ENCODE measurements at regions not wholly inside any gene's neighbourhood (a gene's known extent, or its start where the extent isn't known, plus 50 kb on each side); places are given as distances from the start of the nearest gene placed in this dataset.

DNA sequence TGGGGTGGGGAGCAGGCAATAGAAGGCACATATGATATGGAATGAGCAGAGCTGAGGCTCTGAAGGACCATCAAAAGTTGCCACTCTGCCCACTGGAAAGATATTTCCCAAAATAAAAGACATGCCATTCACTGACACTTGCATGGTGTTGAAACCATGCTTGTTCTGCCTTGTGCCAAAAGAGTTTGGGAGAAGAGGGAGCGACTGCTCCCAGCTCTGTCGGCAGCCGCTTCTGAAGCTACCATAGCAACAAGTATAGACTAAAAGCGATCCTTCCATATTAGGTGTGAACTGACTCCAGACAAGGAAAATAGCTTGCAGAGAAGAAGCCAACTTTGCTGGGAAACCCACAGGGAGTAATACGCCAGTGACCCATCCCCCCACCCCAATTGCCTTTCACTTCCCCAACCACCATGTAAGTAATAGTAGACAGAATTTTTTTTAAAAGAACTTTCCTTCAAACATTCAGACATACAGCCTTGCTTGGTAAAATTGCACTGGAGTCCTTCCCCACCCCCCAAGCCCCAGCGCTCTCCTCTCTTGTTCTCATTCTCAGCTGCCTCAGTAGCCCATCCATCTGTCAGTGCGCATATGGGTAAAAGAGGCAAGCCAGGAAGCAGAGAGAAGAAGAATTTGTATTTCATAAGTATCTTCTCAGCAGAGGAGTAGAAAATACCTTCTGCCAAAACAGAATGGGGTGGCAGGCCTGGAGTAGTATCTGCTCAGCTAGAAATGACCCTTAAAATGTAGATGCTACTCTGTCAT lies 263.7 kb downstream of the OMA1 start:
- H3K9ac ChIP-seq (ENCODE audit: insufficient read depth, low read length), result no peak overlapping the region
- no peak overlapping the region for H3K27ac ChIP-seq (ENCODE audit: insufficient read depth, low read length)
- H3K79me2 ChIP-seq (ENCODE audit: control insufficient read depth, insufficient read depth, low read length), result no peaks in the 10 kb centered on the region
- H2AFZ ChIP-seq (ENCODE audit: low read length), result no peak overlapping the region
- TF ChIP-seq, protein P1, sequence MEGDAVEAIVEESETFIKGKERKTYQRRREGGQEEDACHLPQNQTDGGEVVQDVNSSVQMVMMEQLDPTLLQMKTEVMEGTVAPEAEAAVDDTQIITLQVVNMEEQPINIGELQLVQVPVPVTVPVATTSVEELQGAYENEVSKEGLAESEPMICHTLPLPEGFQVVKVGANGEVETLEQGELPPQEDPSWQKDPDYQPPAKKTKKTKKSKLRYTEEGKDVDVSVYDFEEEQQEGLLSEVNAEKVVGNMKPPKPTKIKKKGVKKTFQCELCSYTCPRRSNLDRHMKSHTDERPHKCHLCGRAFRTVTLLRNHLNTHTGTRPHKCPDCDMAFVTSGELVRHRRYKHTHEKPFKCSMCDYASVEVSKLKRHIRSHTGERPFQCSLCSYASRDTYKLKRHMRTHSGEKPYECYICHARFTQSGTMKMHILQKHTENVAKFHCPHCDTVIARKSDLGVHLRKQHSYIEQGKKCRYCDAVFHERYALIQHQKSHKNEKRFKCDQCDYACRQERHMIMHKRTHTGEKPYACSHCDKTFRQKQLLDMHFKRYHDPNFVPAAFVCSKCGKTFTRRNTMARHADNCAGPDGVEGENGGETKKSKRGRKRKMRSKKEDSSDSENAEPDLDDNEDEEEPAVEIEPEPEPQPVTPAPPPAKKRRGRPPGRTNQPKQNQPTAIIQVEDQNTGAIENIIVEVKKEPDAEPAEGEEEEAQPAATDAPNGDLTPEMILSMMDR (conservative IDR thresholded peaks at IDR 0.05 in 1 of 2, IDR thresholded peaks at IDR 0.05 in 1 of 2; ENCODE audit: low read depth in 1 of 2, low read length in 2 of 2), result no peak
- H3K4me3 ChIP-seq (replicated peaks in 1 of 4; ENCODE audit: control extremely low read depth in 1 of 4, insufficient read depth in 1 of 4, low read depth in 3 of 4, low read length in 4 of 4), result no peak overlapping the region
- no peaks in the 10 kb centered on the region for H3K27me3 ChIP-seq (ENCODE audit: control insufficient read depth, insufficient read depth, low read length)
- DNase-seq (ENCODE audit: low read depth in 2 of 2), result no peak
- no peaks in the 10 kb centered on the region for H4K20me1 ChIP-seq (ENCODE audit: control insufficient read depth, extremely low read depth, insufficient read depth, low read length)
- H3K4me1 ChIP-seq (ENCODE audit: control insufficient read depth, extremely low read depth, insufficient read depth, low read length), result no peaks in the 10 kb centered on the region
- no peak overlapping the region for H3K4me2 ChIP-seq (ENCODE audit: extremely low read depth, insufficient read depth, low read length)
- no peaks in the 10 kb centered on the region for H3K9me3 ChIP-seq (ENCODE audit: control insufficient read depth, insufficient read depth, low read depth, low read length)
- no peaks in the 10 kb centered on the region for H3K36me3 ChIP-seq (ENCODE audit: control insufficient read depth, insufficient read depth, low read length)

DNA sequence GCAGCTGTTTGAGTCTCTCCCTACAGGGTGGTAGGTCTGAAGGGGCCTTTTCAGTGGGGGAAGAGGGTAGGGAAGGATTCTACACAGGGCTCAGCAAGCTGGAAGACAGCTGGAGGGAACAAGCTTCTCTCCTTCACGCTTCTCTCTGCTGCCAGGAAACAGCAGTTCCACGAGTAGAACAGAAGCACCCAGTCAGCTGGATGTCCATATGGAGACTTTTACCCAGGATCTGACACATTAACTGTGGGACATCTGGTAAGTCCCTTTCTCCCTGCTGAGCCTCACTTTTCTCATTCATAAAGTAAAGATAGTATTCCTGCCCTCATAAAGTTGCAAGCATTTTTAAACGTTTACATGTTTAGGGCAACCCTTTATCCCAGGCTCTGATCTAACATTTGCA lies 280.3 kb downstream of the OMA1 start:
- TF ChIP-seq EZH2 (IDR thresholded peaks at IDR 0.05; ENCODE audit: low read length, missing control alignments), result no peak
- TF ChIP-seq, protein P1 (conservative IDR thresholded peaks at IDR 0.05 in 1 of 2, IDR thresholded peaks at IDR 0.05 in 1 of 2; ENCODE audit: low read depth in 1 of 2, low read length in 2 of 2), result no peak
- no peak overlapping the region for H3K4me2 ChIP-seq (ENCODE audit: extremely low read depth, insufficient read depth, low read length)
- no peak overlapping the region for H3K4me3 ChIP-seq (replicated peaks in 1 of 4; ENCODE audit: control extremely low read depth in 1 of 4, insufficient read depth in 1 of 4, low read depth in 3 of 4, low read length in 4 of 4)
- DNase-seq (ENCODE audit: low read depth in 2 of 2), result no peak
- no peaks in the 10 kb centered on the region for H3K27me3 ChIP-seq (ENCODE audit: control insufficient read depth, insufficient read depth, low read length)
- H3K9ac ChIP-seq (ENCODE audit: insufficient read depth, low read length), result no peak overlapping the region
- no peaks in the 10 kb centered on the region for H3K36me3 ChIP-seq (ENCODE audit: control insufficient read depth, insufficient read depth, low read length)
- H4K20me1 ChIP-seq (ENCODE audit: control insufficient read depth, extremely low read depth, insufficient read depth, low read length), result no peaks in the 10 kb centered on the region
- H3K4me1 ChIP-seq (ENCODE audit: control insufficient read depth, extremely low read depth, insufficient read depth, low read length), result no peaks in the 10 kb centered on the region
- no peaks in the 10 kb centered on the region for H3K9me3 ChIP-seq (ENCODE audit: control insufficient read depth, insufficient read depth, low read depth, low read length)
- H3K27ac ChIP-seq (ENCODE audit: insufficient read depth, low read length), result no peak overlapping the region
- H3K79me2 ChIP-seq (ENCODE audit: control insufficient read depth, insufficient read depth, low read length), result no peaks in the 10 kb centered on the region
- no peak overlapping the region for H2AFZ ChIP-seq (ENCODE audit: low read length)

DNA sequence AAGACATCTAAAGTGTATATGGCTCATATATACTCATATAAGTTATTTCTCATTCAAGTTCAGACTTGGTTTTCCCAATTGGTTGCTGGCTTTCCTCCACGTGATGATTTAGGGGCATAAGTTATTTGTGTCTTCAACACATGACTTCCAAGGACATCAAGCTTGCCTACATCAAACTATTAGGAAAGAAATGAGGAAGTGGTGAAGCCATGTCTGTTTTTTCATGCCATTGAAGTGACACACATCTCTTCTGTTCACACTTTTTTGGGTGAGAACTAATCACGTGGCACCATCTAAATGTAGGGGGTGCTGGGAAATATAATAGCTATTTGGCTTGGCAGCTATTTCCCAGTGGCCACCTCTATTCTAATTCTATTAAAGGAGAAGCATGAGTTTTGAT lies 282.1 kb downstream of the OMA1 start:
- DNase-seq (ENCODE audit: low read depth in 2 of 2), result no peak
- H4K20me1 ChIP-seq (ENCODE audit: control insufficient read depth, extremely low read depth, insufficient read depth, low read length), result no peaks in the 10 kb centered on the region
- H3K4me2 ChIP-seq (ENCODE audit: extremely low read depth, insufficient read depth, low read length), result no peak overlapping the region
- H3K36me3 ChIP-seq (ENCODE audit: control insufficient read depth, insufficient read depth, low read length), result no peaks in the 10 kb centered on the region
- TF ChIP-seq EZH2 (IDR thresholded peaks at IDR 0.05; ENCODE audit: low read length, missing control alignments), result no peak
- TF ChIP-seq, protein P1 (conservative IDR thresholded peaks at IDR 0.05 in 1 of 2, IDR thresholded peaks at IDR 0.05 in 1 of 2; ENCODE audit: low read depth in 1 of 2, low read length in 2 of 2), result no peak
- H3K4me3 ChIP-seq (replicated peaks in 1 of 4; ENCODE audit: control extremely low read depth in 1 of 4, insufficient read depth in 1 of 4, low read depth in 3 of 4, low read length in 4 of 4), result no peak overlapping the region
- no peaks in the 10 kb centered on the region for H3K4me1 ChIP-seq (ENCODE audit: control insufficient read depth, extremely low read depth, insufficient read depth, low read length)
- H2AFZ ChIP-seq (ENCODE audit: low read length), result no peak overlapping the region
- H3K27me3 ChIP-seq (ENCODE audit: control insufficient read depth, insufficient read depth, low read length), result no peaks in the 10 kb centered on the region
- H3K9me3 ChIP-seq (ENCODE audit: control insufficient read depth, insufficient read depth, low read depth, low read length), result no peaks in the 10 kb centered on the region
- H3K27ac ChIP-seq (ENCODE audit: insufficient read depth, low read length), result no peak overlapping the region
- no peak overlapping the region for H3K9ac ChIP-seq (ENCODE audit: insufficient read depth, low read length)
- H3K79me2 ChIP-seq (ENCODE audit: control insufficient read depth, insufficient read depth, low read length), result no peaks in the 10 kb centered on the region
